SK-N-SH (cell line): ENCODE measurements at regions not wholly inside any gene's neighbourhood (a gene's known extent, or its start where the extent isn't known, plus 50 kb on each side); places are given as distances from the start of the nearest gene placed in this dataset.

ENCODE experiments used
- CHD2 ChIP-seq: fragments of 150-350 bp; IDR thresholded peaks from 2 replicates; pipeline ENCODE4 v1.6.1; 2018; ENCODE audit warnings: low read length; ENCODE audit not compliant: partially characterized antibody
- CTCF ChIP-seq: fragments of 200-600 bp; sonication (generic); IDR thresholded peaks from 2 replicates; pipeline ENCODE4 v1.6.1; 2017; ENCODE audit warnings: antibody characterized with exemption, mild to moderate bottlenecking, moderate library complexity
- EP300 ChIP-seq, 2 experiments: IDR thresholded peaks; 2 replicates each; pipeline versions ENCODE4 v1.4.0 to v1.6.1; 2012; ENCODE audit warnings: borderline replicate concordance in 1 of 2, low read depth in 1 of 2, low read length in 1 of 2
- JUND ChIP-seq: IDR thresholded peaks from 2 replicates; pipeline ENCODE4 v1.4.0; 2012
- MAX ChIP-seq: IDR thresholded peaks from 2 replicates; pipeline ENCODE4 v1.4.0; 2012; ENCODE audit warnings: low read depth
- POLR2AphosphoS5 ChIP-seq: IDR thresholded peaks from 2 replicates; pipeline ENCODE4 v1.6.1; 2012; ENCODE audit warnings: low read depth, low read length
- RAD21 ChIP-seq: IDR thresholded peaks from 2 replicates; pipeline ENCODE4 v1.6.1; 2012; ENCODE audit warnings: mild to moderate bottlenecking, low read length
- RXRA ChIP-seq: IDR thresholded peaks from 2 replicates; pipeline ENCODE4 v1.4.0; 2012; ENCODE audit warnings: low read depth, mild to moderate bottlenecking, borderline replicate concordance
- SIN3A ChIP-seq: IDR thresholded peaks from 2 replicates; pipeline ENCODE4 v1.6.1; 2012; ENCODE audit warnings: low read depth, mild to moderate bottlenecking, low read length, moderate library complexity, borderline replicate concordance
- SMC3 ChIP-seq: IDR thresholded peaks from 2 replicates; pipeline ENCODE4 v1.6.1; 2012; ENCODE audit warnings: low read depth, low read length, improper control_type of control experiment
- TAF1 ChIP-seq: IDR thresholded peaks from 2 replicates; pipeline ENCODE4 v1.6.1; 2012; ENCODE audit warnings: low read depth, mild to moderate bottlenecking, low read length, moderate library complexity, borderline replicate concordance

DNA sequence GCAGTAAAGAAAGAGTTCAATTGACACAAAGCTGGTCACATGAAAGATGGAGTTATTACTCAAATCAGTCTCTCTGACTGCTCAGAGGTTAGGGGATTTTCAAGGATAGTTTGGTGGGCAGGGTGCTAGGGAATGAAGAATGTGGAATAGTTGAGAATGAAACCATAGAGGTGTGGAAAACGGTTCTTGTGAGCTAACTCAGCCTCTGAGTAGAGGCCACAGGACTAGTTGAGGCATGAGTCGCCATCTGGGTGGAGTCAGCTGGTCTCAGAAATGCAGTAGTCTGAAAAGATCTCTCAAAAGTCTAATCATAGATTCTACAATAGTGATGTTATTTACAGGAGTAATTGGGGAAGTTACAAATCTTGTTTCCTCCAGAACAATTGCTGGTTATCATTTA, 178.9 kb upstream of the SPEF2 start:
- TF ChIP-seq CTCF: no peak
- no peak for TF ChIP-seq EP300 (IDR thresholded peaks at IDR 0.05; ENCODE audit: borderline replicate concordance in 1 of 2, low read depth in 1 of 2, low read length in 1 of 2)
- TF ChIP-seq RAD21: no peak
- no peak for TF ChIP-seq SIN3A
- no peak for TF ChIP-seq SMC3
- no peak for TF ChIP-seq TAF1
- no peak for TF ChIP-seq RXRA
- no peak for TF ChIP-seq MAX
- TF ChIP-seq POLR2AphosphoS5: no peak
- no peak for TF ChIP-seq JUND
- TF ChIP-seq CHD2: no peak
